GM23338 (cell line): ENCODE measurements at regions not wholly inside any gene's neighbourhood (a gene's known extent, or its start where the extent isn't known, plus 50 kb on each side); places are given as distances from the start of the nearest gene placed in this dataset.

Experiments
- ATAC-seq: fragments of 200-7000 bp; cut with Tn5 transposase; 3 replicates; pipeline ENCODE4 v1.9.1; 2020
- DNase-seq: peaks from one replicate; pipeline ENCODE4 v3.0.0-alpha.2; 2015; ENCODE audit warnings: low spot score
- H2AFZ ChIP-seq: fragments of 200-600 bp; sonication (generic); 2 replicates; pipeline ENCODE4 v1.8.0; 2016; ENCODE audit warnings: antibody characterized with exemption, mild to moderate bottlenecking, moderate library complexity
- H3F3A ChIP-seq: fragments of 200-600 bp; sonication (generic); replicated peaks from 2 replicates; pipeline ENCODE4 v1.8.0; 2017; ENCODE audit warnings: antibody characterized with exemption, mixed run types, low read depth
- H3K27ac ChIP-seq: fragments of 200-600 bp; sonication (generic); 2 replicates; pipeline ENCODE4 v1.6.1; 2016; ENCODE audit warnings: low read depth
- H3K27me3 ChIP-seq: fragments of 200-600 bp; sonication (generic); 2 replicates; pipeline ENCODE4 v1.8.0; 2016; ENCODE audit warnings: mild to moderate bottlenecking, mixed run types, moderate library complexity; ENCODE audit not compliant: insufficient read depth
- H3K36me3 ChIP-seq: fragments of 200-600 bp; sonication (generic); 2 replicates; pipeline ENCODE4 v1.8.0; 2016; ENCODE audit warnings: mild to moderate bottlenecking; ENCODE audit not compliant: insufficient read depth
- H3K4me1 ChIP-seq: fragments of 200-600 bp; sonication (generic); 2 replicates; pipeline ENCODE4 v1.8.0; 2016; ENCODE audit warnings: mild to moderate bottlenecking, moderate library complexity; ENCODE audit not compliant: insufficient read depth
- H3K4me2 ChIP-seq: fragments of 200-600 bp; sonication (generic); 2 replicates; pipeline ENCODE4 v1.7.1; 2017; ENCODE audit warnings: mixed run types
- H3K4me3 ChIP-seq: fragments of 200-600 bp; sonication (generic); 2 replicates; pipeline ENCODE4 v1.6.1; 2016; ENCODE audit warnings: mixed run types
- H3K79me2 ChIP-seq: fragments of 200-600 bp; sonication (generic); replicated peaks from 2 replicates; pipeline ENCODE4 v1.8.0; 2017; ENCODE audit warnings: mild to moderate bottlenecking; ENCODE audit not compliant: insufficient read depth
- H3K9me2 ChIP-seq: fragments of 200-600 bp; sonication (generic); 2 replicates; pipeline ENCODE4 v1.8.0; 2017; ENCODE audit not compliant: insufficient read depth
- H4K20me1 ChIP-seq: fragments of 200-600 bp; sonication (generic); replicated peaks from 2 replicates; pipeline ENCODE4 v1.8.0; 2017; ENCODE audit warnings: mild to moderate bottlenecking; ENCODE audit not compliant: insufficient read depth
- H3K27ac Mint-ChIP-seq: 2 replicates; pipeline ENCODE4 v1.8.0; 2020; ENCODE audit warnings: inconsistent platforms, mild to moderate bottlenecking, moderate library complexity, mixed read lengths
- H3K27me3 Mint-ChIP-seq: 3 replicates; pipeline ENCODE4 v1.8.0; 2022; ENCODE audit warnings: low read depth, mild to moderate bottlenecking, moderate library complexity, mixed read lengths, inconsistent platforms; ENCODE audit not compliant: insufficient read depth, poor library complexity
- H3K36me3 Mint-ChIP-seq: 3 replicates; pipeline ENCODE4 v1.8.0; 2021; ENCODE audit warnings: low read depth, mild to moderate bottlenecking, inconsistent platforms, moderate library complexity, mixed read lengths
- H3K4me1 Mint-ChIP-seq: 3 replicates; pipeline ENCODE4 v1.8.0; 2020; ENCODE audit warnings: mild to moderate bottlenecking, inconsistent platforms, mixed read lengths
- H3K4me3 Mint-ChIP-seq: 3 replicates; pipeline ENCODE4 v1.8.0; 2021; ENCODE audit warnings: moderate library complexity, mild to moderate bottlenecking, inconsistent platforms, mixed read lengths
- H3K9me3 Mint-ChIP-seq: 3 replicates; pipeline ENCODE4 v1.8.0; 2020; ENCODE audit warnings: moderate library complexity, mild to moderate bottlenecking, inconsistent platforms, mixed read lengths
- CREB1 ChIP-seq: fragments of 250-450 bp; sonication (Bioruptor Pico); IDR thresholded peaks from 2 replicates; pipeline ENCODE4 v1.5.0; 2020; ENCODE audit warnings: low read depth, mild to moderate bottlenecking, moderate library complexity
- EZH2 ChIP-seq: fragments of 200-600 bp; sonication (generic); IDR thresholded peaks from one replicate; pipeline ENCODE4 v1.8.0; 2017; ENCODE audit warnings: antibody characterized with exemption, mild to moderate bottlenecking, low read depth; ENCODE audit not compliant: unreplicated experiment
- JUNB ChIP-seq: IDR thresholded peaks from one replicate; pipeline ENCODE4 v1.6.1; 2016; ENCODE audit warnings: antibody characterized with exemption; ENCODE audit not compliant: unreplicated experiment
- NANOG ChIP-seq: IDR thresholded peaks from 2 replicates; pipeline ENCODE4 v1.6.1; 2016; ENCODE audit warnings: antibody characterized with exemption, borderline replicate concordance
- POLR2AphosphoS5 ChIP-seq: IDR thresholded peaks from 2 replicates; pipeline ENCODE4 v1.6.1; 2016; ENCODE audit warnings: antibody characterized with exemption, low read depth
- STAT1 ChIP-seq: IDR thresholded peaks from one replicate; pipeline ENCODE4 v1.6.1; 2016; ENCODE audit warnings: antibody characterized with exemption; ENCODE audit not compliant: unreplicated experiment
- ZNF114 ChIP-seq: fragments of 250-450 bp; sonication (Bioruptor Pico); IDR thresholded peaks from 2 replicates; pipeline ENCODE4 v1.5.0; 2020; ENCODE audit warnings: mild to moderate bottlenecking, moderate library complexity
- ZNF331 ChIP-seq: fragments of 250-450 bp; sonication (Bioruptor Pico); IDR thresholded peaks from 2 replicates; pipeline ENCODE4 v1.5.0; 2020; ENCODE audit warnings: low read depth, mild to moderate bottlenecking, moderate library complexity
- TF ChIP-seq, protein P1 (sequence below): fragments of 250-450 bp; sonication (Bioruptor Pico); IDR thresholded peaks from 2 replicates; pipeline ENCODE4 v1.5.0; 2020; ENCODE audit warnings: mild to moderate bottlenecking, moderate library complexity

DNA sequence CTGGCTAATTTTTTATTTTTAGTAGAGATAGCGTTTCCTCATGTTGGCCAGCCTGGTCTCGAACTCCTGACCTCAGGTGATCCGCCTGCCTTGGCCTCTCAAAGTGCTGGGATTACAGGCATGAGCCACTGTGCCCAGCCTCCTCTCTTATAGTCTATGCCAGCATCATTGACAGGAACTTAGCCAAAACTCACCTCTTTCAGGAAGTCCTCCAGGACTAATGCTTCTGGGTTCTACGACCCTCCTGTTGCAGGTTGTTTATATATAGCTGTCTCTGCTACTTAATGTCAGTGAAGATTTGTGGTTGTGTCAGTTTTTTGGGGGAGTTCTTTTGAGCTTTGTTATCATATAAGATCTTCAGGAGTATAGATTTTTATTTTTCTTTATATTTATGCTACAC is 112.1 kb upstream of the CDC42EP3 start (continued):
- TF ChIP-seq, protein P1, sequence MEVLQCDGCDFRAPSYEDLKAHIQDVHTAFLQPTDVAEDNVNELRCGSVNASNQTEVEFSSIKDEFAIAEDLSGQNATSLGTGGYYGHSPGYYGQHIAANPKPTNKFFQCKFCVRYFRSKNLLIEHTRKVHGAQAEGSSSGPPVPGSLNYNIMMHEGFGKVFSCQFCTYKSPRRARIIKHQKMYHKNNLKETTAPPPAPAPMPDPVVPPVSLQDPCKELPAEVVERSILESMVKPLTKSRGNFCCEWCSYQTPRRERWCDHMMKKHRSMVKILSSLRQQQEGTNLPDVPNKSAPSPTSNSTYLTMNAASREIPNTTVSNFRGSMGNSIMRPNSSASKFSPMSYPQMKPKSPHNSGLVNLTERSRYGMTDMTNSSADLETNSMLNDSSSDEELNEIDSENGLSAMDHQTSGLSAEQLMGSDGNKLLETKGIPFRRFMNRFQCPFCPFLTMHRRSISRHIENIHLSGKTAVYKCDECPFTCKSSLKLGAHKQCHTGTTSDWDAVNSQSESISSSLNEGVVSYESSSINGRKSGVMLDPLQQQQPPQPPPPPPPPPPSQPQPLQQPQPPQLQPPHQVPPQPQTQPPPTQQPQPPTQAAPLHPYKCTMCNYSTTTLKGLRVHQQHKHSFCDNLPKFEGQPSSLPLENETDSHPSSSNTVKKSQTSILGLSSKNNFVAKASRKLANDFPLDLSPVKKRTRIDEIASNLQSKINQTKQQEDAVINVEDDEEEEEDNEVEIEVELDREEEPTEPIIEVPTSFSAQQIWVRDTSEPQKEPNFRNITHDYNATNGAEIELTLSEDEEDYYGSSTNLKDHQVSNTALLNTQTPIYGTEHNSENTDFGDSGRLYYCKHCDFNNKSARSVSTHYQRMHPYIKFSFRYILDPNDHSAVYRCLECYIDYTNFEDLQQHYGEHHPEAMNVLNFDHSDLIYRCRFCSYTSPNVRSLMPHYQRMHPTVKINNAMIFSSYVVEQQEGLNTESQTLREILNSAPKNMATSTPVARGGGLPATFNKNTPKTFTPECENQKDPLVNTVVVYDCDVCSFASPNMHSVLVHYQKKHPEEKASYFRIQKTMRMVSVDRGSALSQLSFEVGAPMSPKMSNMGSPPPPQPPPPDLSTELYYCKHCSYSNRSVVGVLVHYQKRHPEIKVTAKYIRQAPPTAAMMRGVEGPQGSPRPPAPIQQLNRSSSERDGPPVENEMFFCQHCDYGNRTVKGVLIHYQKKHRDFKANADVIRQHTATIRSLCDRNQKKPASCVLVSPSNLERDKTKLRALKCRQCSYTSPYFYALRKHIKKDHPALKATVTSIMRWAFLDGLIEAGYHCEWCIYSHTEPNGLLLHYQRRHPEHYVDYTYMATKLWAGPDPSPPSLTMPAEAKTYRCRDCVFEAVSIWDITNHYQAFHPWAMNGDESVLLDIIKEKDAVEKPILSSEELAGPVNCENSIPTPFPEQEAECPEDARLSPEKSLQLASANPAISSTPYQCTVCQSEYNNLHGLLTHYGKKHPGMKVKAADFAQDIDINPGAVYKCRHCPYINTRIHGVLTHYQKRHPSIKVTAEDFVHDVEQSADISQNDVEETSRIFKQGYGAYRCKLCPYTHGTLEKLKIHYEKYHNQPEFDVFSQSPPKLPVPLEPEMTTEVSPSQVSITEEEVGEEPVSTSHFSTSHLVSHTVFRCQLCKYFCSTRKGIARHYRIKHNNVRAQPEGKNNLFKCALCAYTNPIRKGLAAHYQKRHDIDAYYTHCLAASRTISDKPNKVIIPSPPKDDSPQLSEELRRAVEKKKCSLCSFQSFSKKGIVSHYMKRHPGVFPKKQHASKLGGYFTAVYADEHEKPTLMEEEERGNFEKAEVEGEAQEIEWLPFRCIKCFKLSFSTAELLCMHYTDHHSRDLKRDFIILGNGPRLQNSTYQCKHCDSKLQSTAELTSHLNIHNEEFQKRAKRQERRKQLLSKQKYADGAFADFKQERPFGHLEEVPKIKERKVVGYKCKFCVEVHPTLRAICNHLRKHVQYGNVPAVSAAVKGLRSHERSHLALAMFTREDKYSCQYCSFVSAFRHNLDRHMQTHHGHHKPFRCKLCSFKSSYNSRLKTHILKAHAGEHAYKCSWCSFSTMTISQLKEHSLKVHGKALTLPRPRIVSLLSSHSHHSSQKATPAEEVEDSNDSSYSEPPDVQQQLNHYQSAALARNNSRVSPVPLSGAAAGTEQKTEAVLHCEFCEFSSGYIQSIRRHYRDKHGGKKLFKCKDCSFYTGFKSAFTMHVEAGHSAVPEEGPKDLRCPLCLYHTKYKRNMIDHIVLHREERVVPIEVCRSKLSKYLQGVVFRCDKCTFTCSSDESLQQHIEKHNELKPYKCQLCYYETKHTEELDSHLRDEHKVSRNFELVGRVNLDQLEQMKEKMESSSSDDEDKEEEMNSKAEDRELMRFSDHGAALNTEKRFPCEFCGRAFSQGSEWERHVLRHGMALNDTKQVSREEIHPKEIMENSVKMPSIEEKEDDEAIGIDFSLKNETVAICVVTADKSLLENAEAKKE: no peak
- no peak for TF ChIP-seq ZNF114 (CRISPR knock-in tag)

DNA sequence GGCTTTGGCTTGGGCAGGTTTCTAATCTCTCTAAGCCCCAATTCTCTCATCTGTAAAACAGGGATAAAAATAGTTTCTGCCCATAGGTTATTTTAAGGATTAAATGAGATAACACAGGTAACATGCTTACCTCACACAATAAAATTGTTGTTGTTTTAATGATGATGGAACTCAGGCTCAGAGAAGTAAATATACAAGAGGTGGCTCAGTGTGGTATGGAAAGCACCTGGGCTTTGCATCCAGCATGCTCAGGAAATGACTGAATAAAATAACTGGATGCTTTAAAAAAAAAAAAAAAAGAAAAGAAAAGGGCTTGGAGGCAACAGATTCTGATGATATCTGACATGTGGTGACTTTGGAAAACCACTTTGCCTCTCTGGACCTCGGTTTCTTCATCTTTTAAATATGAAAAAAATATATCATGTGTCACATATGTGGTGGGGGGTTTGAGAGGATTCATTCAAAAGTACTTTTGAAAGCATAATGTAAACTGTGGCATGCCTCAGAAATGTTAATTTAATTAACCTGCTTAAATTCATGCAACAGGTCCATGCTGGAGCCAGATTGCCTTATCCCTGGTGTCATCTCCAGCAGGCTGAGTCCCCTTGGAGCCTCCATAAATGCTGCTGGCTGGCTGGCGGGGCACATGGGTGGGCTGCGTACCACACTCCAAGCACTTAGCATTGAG is 112.8 kb upstream of the CDC42EP3 start:
- peaks cover 4% of the 10 kb centered on the region; the same call in 2 of the 3 replicates for H3K36me3 Mint-ChIP-seq
- Histone ChIP-seq H4K20me1 (no peaks in the 10 kb centered on the region), H3K79me2 (no peaks in the 10 kb centered on the region), H3F3A (no peaks in the 10 kb centered on the region), H3K27me3 (no peaks in the 10 kb centered on the region), H3K4me1 (no peaks in the 10 kb centered on the region), H2AFZ (peak overlapping the region; percentile 32; the same call in 1 of the 2 replicates), H3K36me3 (peaks cover 9% of the 10 kb centered on the region), H3K4me3 (no peak overlapping the region), H3K27ac (no peak overlapping the region), H3K9me2 (peaks cover 5% of the 10 kb centered on the region; the same call in 1 of the 2 replicates), H3K4me2 (no peak overlapping the region)
- no peaks in the 10 kb centered on the region for H3K27me3 Mint-ChIP-seq
- no peaks in the 10 kb centered on the region for H3K4me1 Mint-ChIP-seq
- ATAC-seq (no peak), DNase-seq (no peak)
- H3K4me3 Mint-ChIP-seq: no peak overlapping the region
- peaks cover 15% of the 10 kb centered on the region for H3K9me3 Mint-ChIP-seq
- H3K27ac Mint-ChIP-seq: no peak overlapping the region
- TF ChIP-seq NANOG (no peak), EZH2 (no peak), POLR2AphosphoS5 (no peak), JUNB (no peak), STAT1 (no peak), CREB1 (no peak), ZNF114 (CRISPR knock-in tag) (no peak), ZNF331 (CRISPR knock-in tag) (no peak)
- TF ChIP-seq, protein P1: no peak
